IMR-90 (cell line): ENCODE measurements at regions not wholly inside any gene's neighbourhood (a gene's known extent, or its start where the extent isn't known, plus 50 kb on each side); places are given as distances from the start of the nearest gene placed in this dataset.

Experiments used
- CTCF ChIP-seq: conservative IDR thresholded peaks from 2 replicates; pipeline ENCODE4 v1.5.1; 2012; ENCODE audit warnings: mild to moderate bottlenecking, low read depth, low read length, improper control_type of control experiment
- POLR2A ChIP-seq: IDR thresholded peaks from 2 replicates; pipeline ENCODE4 v1.6.1; 2012; ENCODE audit warnings: mild to moderate bottlenecking, low read depth, low read length
- RAD21 ChIP-seq: IDR thresholded peaks from 2 replicates; pipeline ENCODE4 v1.6.1; 2012; ENCODE audit warnings: low read length, improper control_type of control experiment
- SMC3 ChIP-seq: fragments of 150-350 bp; IDR thresholded peaks from 2 replicates; pipeline ENCODE4 v1.6.1; 2016; ENCODE audit warnings: low read depth, mild to moderate bottlenecking, antibody characterized with exemption, low read length, moderate library complexity

DNA sequence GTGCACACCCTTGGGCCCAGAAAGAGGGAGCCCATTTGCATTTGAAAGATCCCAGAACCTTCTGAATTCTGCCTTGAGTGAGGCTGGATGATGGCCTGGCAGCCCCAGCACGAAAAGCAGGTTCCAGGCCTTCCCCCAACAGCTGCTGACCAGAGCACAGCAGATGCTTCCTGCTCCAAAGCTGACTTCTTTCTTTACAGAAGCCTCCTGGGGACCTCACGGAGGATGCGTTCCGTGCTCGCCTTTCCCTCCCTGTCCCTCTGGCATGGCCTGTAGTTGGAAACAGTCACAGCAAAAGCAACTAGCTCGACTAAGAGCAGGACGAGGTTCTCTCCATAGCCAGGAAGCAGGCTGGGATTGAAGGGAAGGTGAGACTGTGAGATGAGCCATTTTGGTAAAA lies 107.7 kb upstream of the B3GAT1 start:
- no peak for TF ChIP-seq CTCF
- no peak for TF ChIP-seq POLR2A
- TF ChIP-seq SMC3 = no peak
- TF ChIP-seq RAD21 = no peak
